GM21825 (cell line): ENCODE measurements at regions not wholly inside any gene's neighbourhood (a gene's known extent, or its start where the extent isn't known, plus 50 kb on each side); places are given as distances from the start of the nearest gene placed in this dataset.
"Not testable (repeated sequence)": the region's sequence is repeated elsewhere in the genome, so short reads cannot be mapped to it uniquely, and the experiment has no call there.

Experiments
- ATAC-seq: cut with Tn5 transposase; IDR thresholded peaks from one replicate; pipeline ENCODE4 v1.9.1; 2021; ENCODE audit warnings: mild to moderate bottlenecking, moderate library complexity; ENCODE audit not compliant: unreplicated experiment

- not testable (repeated sequence) for ATAC-seq
Measured at GRCh38 chr5:122515210-122515609, 203.2 kb downstream of the SNCAIP start.

GRCh38 chr5:122515709-122516431 lies 203.8 kb downstream of the SNCAIP start:
- ATAC-seq = no peak

DNA sequence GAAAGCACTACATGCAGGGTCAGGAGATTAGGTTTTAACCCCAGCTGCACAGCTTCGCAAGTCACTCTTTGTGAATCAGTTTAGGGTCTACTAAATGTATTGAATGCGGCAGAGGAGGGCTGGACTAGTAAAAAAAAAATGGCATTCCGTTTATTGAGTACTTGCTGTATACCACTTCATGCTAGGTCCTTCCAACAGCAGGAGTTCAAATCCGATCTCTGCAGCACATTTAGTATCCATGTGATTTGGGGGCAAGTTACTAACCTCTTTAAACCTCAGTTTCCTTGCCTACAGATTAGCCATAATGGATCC lies 204.4 kb downstream of the SNCAIP start:
- no peak for ATAC-seq

DNA sequence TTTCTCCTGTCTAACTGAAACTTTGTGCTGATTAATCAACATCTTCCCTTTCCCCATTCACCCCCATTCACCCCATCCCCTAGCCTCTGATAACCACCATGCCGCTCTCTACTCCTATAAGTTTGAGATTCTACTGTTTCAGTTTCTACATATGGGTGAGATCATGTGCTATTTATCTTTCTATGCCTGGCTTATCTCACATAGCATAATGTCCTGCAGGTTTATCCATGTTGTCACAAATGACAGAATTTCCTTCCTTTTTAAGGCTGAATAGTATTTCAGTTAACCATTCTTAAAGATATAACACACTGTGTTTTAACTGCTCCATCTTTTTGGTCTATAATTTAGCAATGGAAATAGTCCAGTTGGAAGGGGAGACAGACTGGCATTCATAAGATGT lies 205.1 kb downstream of the SNCAIP start:
- ATAC-seq = no peak

GRCh38 chr5:122523776-122524175 lies 211.7 kb downstream of the SNCAIP start:
- no peak for ATAC-seq

- no peak for ATAC-seq
Measured at GRCh38 chr5:122527547-122527946, 215.5 kb downstream of the SNCAIP start.

DNA sequence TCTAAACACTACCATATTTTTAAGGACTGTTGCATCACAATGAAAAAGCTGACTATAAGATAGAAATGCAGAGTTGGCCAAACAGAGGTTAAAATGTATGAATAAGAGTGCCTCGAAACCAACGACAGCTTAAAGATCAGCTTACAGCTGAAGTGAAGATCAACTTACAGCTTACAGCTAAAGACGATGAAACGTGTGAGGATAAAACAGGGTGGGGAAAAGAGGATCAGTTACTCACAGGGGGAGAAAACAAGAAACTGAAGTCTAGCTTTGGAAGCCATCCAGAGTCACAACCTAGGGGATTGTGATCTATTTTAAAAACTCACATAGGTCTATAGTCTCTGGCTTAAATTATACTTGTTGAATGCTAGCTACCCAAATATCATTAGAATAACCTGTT lies 220.0 kb downstream of the SNCAIP start:
- ATAC-seq = no peak

DNA sequence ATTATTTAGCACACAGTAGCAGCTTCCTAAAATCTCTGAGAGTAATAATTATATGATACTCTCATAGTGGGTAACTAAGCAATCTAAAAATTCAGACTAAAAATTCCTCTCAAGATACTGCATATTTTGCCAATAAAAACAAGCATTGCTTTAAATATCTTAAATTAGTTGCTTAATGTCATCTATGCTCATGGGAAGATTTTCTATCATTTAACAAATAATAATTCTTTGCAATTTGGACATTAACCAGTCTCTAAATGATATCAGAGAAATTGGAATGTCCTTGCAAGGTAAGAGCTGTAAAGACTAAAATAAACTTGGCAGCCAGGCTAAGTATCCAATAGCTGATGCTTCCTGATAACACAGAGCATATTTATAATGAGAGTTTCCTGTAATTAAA lies 221.8 kb downstream of the SNCAIP start:
- ATAC-seq = no peak

- ATAC-seq = no peak
Measured at GRCh38 chr5:122534829-122535228, 222.8 kb downstream of the SNCAIP start.

GRCh38 chr5:122541388-122541787 lies 229.4 kb downstream of the SNCAIP start:
- no peak for ATAC-seq

DNA sequence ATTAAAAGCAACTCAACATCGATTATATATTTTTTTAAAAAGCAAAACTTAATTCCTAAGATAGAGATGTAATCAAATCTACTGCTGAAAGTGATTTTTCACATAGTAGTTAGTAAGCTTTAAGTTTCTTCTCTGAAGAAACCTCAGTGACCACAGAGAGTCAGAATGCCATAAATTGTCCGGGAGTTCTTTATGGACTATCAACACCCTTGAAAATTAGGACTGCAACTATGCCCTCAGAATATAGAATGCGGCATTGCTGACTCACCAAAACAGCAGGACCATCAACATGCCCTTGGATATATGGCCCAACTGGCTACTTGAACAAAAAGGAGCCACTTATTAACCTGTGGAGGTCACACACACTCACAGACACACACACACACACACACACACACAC lies 228.9 kb upstream of the SNX2 start:
- ATAC-seq = no peak

DNA sequence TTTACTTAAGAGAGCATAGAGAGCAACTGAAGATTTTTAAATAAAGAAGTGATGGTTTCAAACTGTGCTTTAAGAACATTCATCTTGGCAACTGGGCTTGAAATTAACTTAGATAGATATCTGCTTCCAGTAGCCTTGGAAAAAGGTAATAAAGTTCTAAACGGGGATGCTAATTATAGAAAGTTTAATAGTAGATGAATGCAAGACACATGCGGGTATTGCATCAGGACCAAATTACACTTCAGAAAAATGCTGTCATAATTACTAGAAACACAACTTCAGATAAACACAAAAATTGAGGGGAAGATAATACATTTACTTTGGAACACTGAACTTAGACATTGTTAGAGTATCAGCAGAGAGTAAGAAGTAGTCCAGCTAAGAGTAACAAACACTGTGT lies 227.7 kb upstream of the SNX2 start:
- ATAC-seq = no peak

GRCh38 chr5:122547669-122548068 lies 227.2 kb upstream of the SNX2 start:
- ATAC-seq = no peak

DNA sequence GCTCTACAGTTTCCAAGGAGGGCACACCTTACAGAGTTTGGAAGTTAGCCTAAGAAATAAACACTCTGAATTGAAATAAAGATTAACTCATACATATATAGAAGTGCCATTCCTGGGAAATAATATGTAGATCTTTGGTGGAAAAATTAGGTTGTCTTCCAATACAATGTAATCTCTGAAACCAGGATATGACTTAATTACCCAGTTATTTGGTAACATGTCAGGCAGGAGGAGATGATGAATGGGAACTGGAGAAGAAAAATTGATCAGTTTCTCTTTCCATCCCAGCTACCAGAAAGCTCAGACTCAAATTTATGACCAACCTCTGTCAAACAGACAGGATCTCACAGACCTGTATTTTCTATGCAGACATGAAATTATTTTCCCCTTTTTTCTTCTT lies 215.2 kb upstream of the SNX2 start:
- no peak for ATAC-seq

DNA sequence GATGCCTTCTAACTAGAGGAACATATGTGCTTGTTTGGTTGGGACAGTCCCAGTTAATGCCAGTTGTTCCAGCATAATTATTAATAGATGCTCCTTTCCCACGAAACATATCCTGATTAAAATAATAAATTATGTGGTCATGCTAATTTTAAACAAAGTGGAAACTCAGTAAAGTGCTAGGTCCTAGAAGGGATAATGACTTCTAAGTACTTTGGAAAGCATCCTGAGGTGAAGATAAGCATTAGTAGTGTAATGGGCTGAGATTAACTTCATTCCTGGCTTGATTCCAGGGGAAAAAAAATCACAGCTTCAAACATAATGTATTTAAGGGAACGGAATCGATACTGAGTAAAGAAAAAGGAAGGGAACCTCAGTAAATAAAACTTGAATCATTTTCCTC lies 213.7 kb upstream of the SNX2 start:
- ATAC-seq = no peak

GRCh38 chr5:122565331-122565730 lies 209.5 kb upstream of the SNX2 start:
- ATAC-seq = no peak

DNA sequence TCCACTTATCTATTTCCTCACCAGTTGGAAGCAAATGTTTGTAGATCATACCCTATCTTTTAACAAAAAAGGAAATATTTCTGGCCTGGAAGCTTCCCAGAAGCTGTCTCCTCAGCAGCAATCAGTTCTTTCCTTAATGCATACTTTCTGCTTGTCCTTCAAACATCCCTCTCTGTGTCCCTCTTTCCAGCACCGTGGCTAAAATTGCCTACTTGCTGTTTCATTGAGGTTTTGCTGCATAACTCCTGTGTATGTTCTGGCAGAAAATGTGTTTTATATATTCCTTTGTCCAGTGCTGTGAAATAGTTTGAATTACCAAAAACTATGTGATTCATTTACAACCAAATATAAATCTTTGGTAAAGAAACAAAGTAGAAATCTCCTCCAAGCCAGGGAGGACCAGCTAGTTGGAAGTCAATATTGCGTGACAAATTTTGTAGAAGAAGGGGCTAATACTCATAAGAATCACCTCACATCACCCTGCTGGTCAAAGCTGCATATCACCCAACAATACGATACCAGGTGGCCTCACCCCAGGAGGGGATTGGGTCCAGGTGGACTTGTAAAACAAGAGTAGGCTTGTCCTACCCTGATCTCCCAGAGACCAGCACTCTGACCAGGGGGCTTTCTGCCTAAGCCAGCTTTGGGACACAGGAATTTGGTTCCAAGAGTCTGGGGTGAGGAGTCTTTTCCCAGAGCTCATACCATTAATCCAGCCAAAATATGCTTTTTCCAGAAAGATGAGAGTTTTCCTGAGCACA lies 198.4 kb upstream of the SNX2 start:
- ATAC-seq = no peak

GRCh38 chr5:122581629-122582028 lies 193.3 kb upstream of the SNX2 start:
- no peak for ATAC-seq

DNA sequence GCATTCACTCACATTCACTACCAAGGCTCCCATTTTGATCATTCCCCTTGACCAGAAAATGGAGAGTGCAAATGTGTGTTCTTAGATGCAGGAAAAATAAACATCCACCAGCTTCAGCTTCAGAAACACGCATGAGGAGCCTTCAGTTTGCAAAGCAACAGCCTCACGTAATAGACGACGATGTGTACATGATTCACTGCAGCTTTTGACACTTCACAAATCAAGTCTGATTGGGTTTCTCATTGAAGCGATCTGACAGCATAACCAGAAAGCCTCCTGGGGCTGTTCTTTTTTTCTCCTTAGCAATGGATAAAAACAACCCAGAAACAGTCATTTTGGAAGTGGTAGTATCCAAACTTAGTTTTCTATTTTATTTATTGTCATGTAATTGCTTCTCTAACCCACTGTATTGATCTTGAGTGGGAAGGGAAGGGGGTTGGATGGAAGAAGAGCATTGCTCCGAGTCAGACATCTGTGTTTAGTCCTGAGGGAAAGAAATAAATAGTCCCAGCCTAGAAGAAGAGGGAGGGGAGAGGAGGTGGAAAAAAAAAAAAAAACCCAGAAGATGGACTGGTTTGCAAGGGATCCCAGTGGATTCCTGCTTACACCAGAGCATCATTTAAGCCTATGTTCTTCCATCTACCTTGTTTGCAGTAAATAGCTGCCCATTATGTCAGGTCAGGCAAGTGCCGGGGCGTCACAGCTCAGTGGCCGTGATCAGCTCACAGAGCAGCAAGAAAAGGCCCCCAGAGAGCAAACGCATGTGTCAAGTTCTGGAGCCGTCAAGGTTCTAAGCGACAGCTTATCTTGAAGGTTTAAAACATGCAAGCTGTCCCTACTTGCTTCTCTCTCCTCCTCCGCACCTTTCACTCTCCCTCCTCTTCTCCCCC lies 190.2 kb upstream of the SNX2 start:
- no peak for ATAC-seq

- no peak for ATAC-seq
Measured at GRCh38 chr5:122585371-122585770, 189.5 kb upstream of the SNX2 start.

GRCh38 chr5:122586351-122586750 lies 188.5 kb upstream of the SNX2 start:
- ATAC-seq = no peak

- no peak for ATAC-seq
Measured at GRCh38 chr5:122591828-122592227, 183.1 kb upstream of the SNX2 start.
